Neural crest cell (in vitro differentiated cells): ENCODE measurements at regions not wholly inside any gene's neighbourhood (a gene's known extent, or its start where the extent isn't known, plus 50 kb on each side); places are given as distances from the start of the nearest gene placed in this dataset.

Experiments used
- DNase-seq: peaks from one replicate; pipeline ENCODE4 v3.0.0; 2021; ENCODE audit warnings: low read depth, mixed read lengths, low spot score
- H3K27ac Mint-ChIP-seq: one replicate; pipeline ENCODE4 v1.8.0; 2021; ENCODE audit warnings: mild to moderate bottlenecking, mixed read lengths; ENCODE audit not compliant: unreplicated experiment
- H3K27me3 Mint-ChIP-seq: 2 replicates; pipeline ENCODE4 v1.8.0; 2021; ENCODE audit warnings: low read depth, mild to moderate bottlenecking, mixed read lengths
- H3K36me3 Mint-ChIP-seq: 2 replicates; pipeline ENCODE4 v1.8.0; 2021; ENCODE audit warnings: low read depth, mild to moderate bottlenecking, mixed read lengths
- H3K4me1 Mint-ChIP-seq: 2 replicates; pipeline ENCODE4 v1.8.0; 2021; ENCODE audit warnings: mixed read lengths
- H3K4me3 Mint-ChIP-seq: one replicate; pipeline ENCODE4 v1.8.0; 2021; ENCODE audit warnings: mild to moderate bottlenecking, mixed read lengths
- H3K9me3 Mint-ChIP-seq: 2 replicates; pipeline ENCODE4 v1.8.0; 2021; ENCODE audit warnings: mixed read lengths
- CTCF ChIP-seq: fragments of 200-600 bp; sonication (generic); conservative IDR thresholded peaks from 2 replicates; pipeline ENCODE4 v1.5.0; 2021; ENCODE audit warnings: antibody characterized with exemption, mild to moderate bottlenecking

- H3K4me1 Mint-ChIP-seq, result no peaks in the 10 kb centered on the region
- DNase-seq, result no peak
- no peak for TF ChIP-seq CTCF
- H3K27ac Mint-ChIP-seq, result peak overlapping the region; percentile 13
- peaks cover 4% of the 10 kb centered on the region for H3K9me3 Mint-ChIP-seq
- no peaks in the 10 kb centered on the region for H3K27me3 Mint-ChIP-seq
- H3K36me3 Mint-ChIP-seq, result no peaks in the 10 kb centered on the region
- no peak overlapping the region for H3K4me3 Mint-ChIP-seq
These were observed 229.2 kb downstream of the GBA3 start for GRCh38 chr4:22921936-22922335.

- Mint-ChIP-seq H3K36me3 (no peaks in the 10 kb centered on the region), H3K9me3 (peaks cover 4% of the 10 kb centered on the region), H3K27ac (no peak overlapping the region), H3K4me1 (peaks cover 5% of the 10 kb centered on the region), H3K4me3 (no peak overlapping the region), H3K27me3 (no peaks in the 10 kb centered on the region)
- TF ChIP-seq CTCF, result no peak
- DNase-seq, result no peak
These were observed 218.5 kb downstream of the GBA3 start for GRCh38 chr4:22911285-22911684.

- no peak overlapping the region for H3K4me3 Mint-ChIP-seq
- H3K27ac Mint-ChIP-seq, result no peak overlapping the region
- peaks cover 4% of the 10 kb centered on the region for H3K9me3 Mint-ChIP-seq
- H3K4me1 Mint-ChIP-seq, result peaks cover 5% of the 10 kb centered on the region
- DNase-seq, result no peak
- H3K36me3 Mint-ChIP-seq, result no peaks in the 10 kb centered on the region
- TF ChIP-seq CTCF, result no peak
- H3K27me3 Mint-ChIP-seq, result no peaks in the 10 kb centered on the region
These were observed 217.5 kb downstream of the GBA3 start for GRCh38 chr4:22910200-22910599.

GRCh38 chr4:22906045-22906444 is 213.3 kb downstream of the GBA3 start:
- DNase-seq, result no peak
- H3K27ac Mint-ChIP-seq, result no peak overlapping the region
- no peaks in the 10 kb centered on the region for H3K27me3 Mint-ChIP-seq
- no peaks in the 10 kb centered on the region for H3K36me3 Mint-ChIP-seq
- H3K9me3 Mint-ChIP-seq, result peaks cover 4% of the 10 kb centered on the region
- no peak for TF ChIP-seq CTCF
- H3K4me1 Mint-ChIP-seq, result peaks cover 12% of the 10 kb centered on the region
- H3K4me3 Mint-ChIP-seq, result no peak overlapping the region

- TF ChIP-seq CTCF, result no peak
- no peak overlapping the region for H3K27ac Mint-ChIP-seq
- no peak overlapping the region for H3K4me3 Mint-ChIP-seq
- H3K9me3 Mint-ChIP-seq, result no peaks in the 10 kb centered on the region
- peaks cover 16% of the 10 kb centered on the region for H3K4me1 Mint-ChIP-seq
- H3K36me3 Mint-ChIP-seq, result no peaks in the 10 kb centered on the region
- DNase-seq, result no peak
- H3K27me3 Mint-ChIP-seq, result no peaks in the 10 kb centered on the region
These were observed 211.2 kb downstream of the GBA3 start for GRCh38 chr4:22903913-22904312.

GRCh38 chr4:22901631-22902030 is 208.9 kb downstream of the GBA3 start:
- Mint-ChIP-seq H3K27me3 (no peaks in the 10 kb centered on the region), H3K4me3 (no peak overlapping the region), H3K4me1 (peaks cover 16% of the 10 kb centered on the region), H3K36me3 (no peaks in the 10 kb centered on the region), H3K9me3 (no peaks in the 10 kb centered on the region), H3K27ac (no peak overlapping the region)
- no peak for TF ChIP-seq CTCF
- no peak for DNase-seq
